ENCODE measurements at regions not wholly inside any gene's neighbourhood (a gene's known extent, or its start where the extent isn't known, plus 50 kb on each side); places are given as distances from the start of the nearest gene placed in this dataset.

DNA sequence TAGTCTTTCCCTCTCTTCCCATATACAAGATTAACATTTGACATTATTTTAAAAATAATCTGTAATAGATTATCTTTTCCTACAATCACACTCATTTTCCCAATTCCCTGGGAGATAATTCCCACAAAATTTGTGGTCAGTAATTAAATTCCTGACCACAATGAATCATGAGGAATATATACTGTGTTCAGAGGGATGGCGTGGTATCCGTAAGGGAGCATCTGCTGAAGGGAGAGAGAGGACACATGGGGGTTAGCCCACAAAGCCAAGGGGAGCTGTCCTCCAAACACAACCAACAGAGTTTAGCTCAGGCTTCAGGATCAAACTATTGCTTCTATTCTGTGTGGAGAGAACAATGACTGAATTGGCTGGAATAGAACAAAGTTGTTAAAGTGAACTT, 57.1 kb upstream of the PPP2R5A start:
- no peak for DNase-seq

- DNase-seq: no peak
These were observed 56.6 kb upstream of the PPP2R5A start for GRCh38 chr1:212228591-212229119.

- DNase-seq: no peak
These were observed 55.6 kb upstream of the PPP2R5A start for GRCh38 chr1:212229654-212230053.

GRCh38 chr1:212230329-212230728, 54.9 kb upstream of the PPP2R5A start:
- DNase-seq: no peak

- no peak for DNase-seq
These were observed 53.8 kb upstream of the PPP2R5A start for GRCh38 chr1:212231372-212231771.

DNA sequence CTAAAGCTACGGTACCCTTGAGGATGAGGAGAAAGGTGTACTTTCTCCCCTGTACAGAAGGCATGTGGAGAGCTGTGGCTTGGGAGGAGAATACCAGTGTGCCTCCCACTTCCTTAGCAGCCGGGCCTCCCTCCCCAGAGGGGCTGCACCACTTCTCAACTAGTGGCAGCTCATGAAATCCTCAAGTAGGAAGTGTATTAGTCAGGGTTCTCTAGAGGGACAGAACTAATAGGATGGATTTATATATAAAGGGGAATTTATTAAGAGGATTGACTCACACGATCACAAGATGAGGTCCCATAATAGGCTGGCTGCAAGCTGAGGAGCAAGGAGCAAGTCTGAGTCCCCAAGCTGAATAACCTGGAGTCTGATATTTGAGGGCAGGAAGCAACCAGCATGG, 53.1 kb upstream of the PPP2R5A start:
- DNase-seq: no peak

- no peak for DNase-seq
These were observed 51.9 kb upstream of the PPP2R5A start for GRCh38 chr1:212233321-212233720.

DNA sequence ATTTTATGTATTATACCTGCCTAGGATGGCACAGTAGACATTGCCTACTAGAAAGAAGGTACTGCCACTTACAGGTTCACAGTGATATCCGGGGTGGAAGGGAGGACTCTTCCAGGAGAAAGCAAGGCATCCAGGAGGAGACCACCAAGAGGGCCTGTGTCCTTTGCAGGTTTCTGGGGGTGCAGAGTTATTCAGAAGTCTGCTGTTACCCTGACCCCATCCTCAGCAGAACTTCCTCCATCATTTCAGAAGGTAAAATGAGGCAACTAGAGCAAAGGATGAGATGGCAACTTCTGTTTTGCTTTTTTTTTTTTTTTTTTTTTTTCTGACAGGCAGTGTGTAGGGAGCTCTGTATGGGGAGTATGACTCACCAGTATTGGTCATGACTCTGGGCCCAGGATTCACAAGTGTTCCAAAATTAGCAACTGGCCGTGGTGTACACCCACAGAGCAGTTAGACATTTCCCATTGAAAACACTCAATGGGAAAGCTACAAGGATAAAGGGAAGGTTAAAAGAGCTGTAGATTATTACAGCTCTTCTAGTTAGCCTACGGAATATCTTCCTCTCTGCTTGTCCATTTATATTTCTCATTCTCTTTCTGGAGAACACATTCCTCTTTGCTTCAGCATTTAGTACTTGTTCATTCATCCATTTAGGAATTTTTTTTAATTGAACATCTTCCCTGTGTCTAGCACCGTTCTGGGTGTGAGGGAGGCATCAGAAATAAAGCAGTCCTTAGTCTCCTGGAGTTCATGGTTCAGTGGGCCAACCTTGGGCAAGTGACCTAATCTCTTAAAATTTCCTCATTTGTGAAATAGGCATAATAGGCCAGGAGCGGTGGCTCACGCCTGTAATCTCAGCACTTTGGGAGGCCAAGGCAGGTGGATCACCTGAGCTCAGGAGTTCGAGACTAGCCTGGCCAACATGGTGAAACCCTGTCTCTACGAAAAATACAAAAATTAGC, 50.5 kb upstream of the PPP2R5A start:
- DNase-seq: no peak

All from NCI-H1436 treated with DMSO at 0.1 percent for 48 hours (cell line).